ENCODE measurements at regions not wholly inside any gene's neighbourhood (a gene's known extent, or its start where the extent isn't known, plus 50 kb on each side); places are given as distances from the start of the nearest gene placed in this dataset.
"Not testable (repeated sequence)": the region's sequence is repeated elsewhere in the genome, so short reads cannot be mapped to it uniquely, and the experiment has no call there.

- not testable (repeated sequence) for TF ChIP-seq CTCF, POLR2A (IDR thresholded peaks at IDR 0.05)
These were observed 252.2 kb upstream of the NRIP1 start for GRCh38 chr21:15317034-15317433.

Data from breast epithelium (tissue), 3 donors.